IMR-90 (cell line): ENCODE measurements at regions not wholly inside any gene's neighbourhood (a gene's known extent, or its start where the extent isn't known, plus 50 kb on each side); places are given as distances from the start of the nearest gene placed in this dataset.

Experiments
- ATAC-seq: fragments of 200-7000 bp; cut with Tn5 transposase; 2 replicates; pipeline ENCODE4 v1.9.1; 2020; ENCODE audit warnings: low read depth, mild to moderate bottlenecking, moderate library complexity
- BruUV-seq: library from RNA; stranded (reverse); fragments of 400-500 nt; replicated peaks from 2 replicates; lab custom pipeline; 2021; lab: Mats Ljungman, UMichigan
- CTCF ChIA-PET: fragments of 300-600 bp; formaldehyde crosslinking; extraction: SDS; loops from one replicate; lab custom pipeline; 2021; ENCODE audit warnings: antibody characterized with exemption; lab: Yijun Ruan, JAX
- POLR2A ChIA-PET: fragments of 300-600 bp; sonication (Branson Sonifier 250); formaldehyde crosslinking; loops from one replicate; lab custom pipeline; 2022; ENCODE audit warnings: antibody characterized with exemption; ENCODE audit not compliant: unreplicated experiment; lab: Charles Lee
- DNase-seq: peaks from one replicate; pipeline ENCODE4 v3.0.0; 2013
- H2AFZ ChIP-seq: replicated peaks from 2 replicates; pipeline ENCODE3; 2013; ENCODE audit warnings: low read length, mild to moderate bottlenecking; ENCODE audit not compliant: poor library complexity
- H2AK5ac ChIP-seq: 2 replicates; pipeline ENCODE4 v1.6.1; 2013; ENCODE audit warnings: low read depth, low read length, inconsistent platforms
- H2AK9ac ChIP-seq: replicated peaks from 2 replicates; pipeline ENCODE3; 2013; ENCODE audit warnings: mild to moderate bottlenecking, low read depth, low read length, moderate library complexity; ENCODE audit not compliant: poor library complexity
- H2BK120ac ChIP-seq: 2 replicates; pipeline ENCODE4 v1.6.1; 2013; ENCODE audit warnings: low read depth, low read length, inconsistent platforms
- H2BK15ac ChIP-seq: 3 replicates; pipeline ENCODE4 v1.6.1; 2013; ENCODE audit warnings: low read depth, low read length, inconsistent platforms
- H2BK20ac ChIP-seq: 2 replicates; pipeline ENCODE4 v1.6.1; 2013; ENCODE audit warnings: low read depth, mild to moderate bottlenecking, inconsistent platforms, low read length, moderate library complexity
- H2BK5ac ChIP-seq: 2 replicates; pipeline ENCODE4 v1.6.1; 2013; ENCODE audit warnings: mild to moderate bottlenecking, low read depth, low read length, inconsistent platforms; ENCODE audit not compliant: poor library complexity, severe bottlenecking
- H3K14ac ChIP-seq: replicated peaks from 2 replicates; pipeline ENCODE4 v1.6.1; 2013; ENCODE audit warnings: low read depth, low read length, inconsistent platforms
- H3K18ac ChIP-seq: 2 replicates; pipeline ENCODE4 v1.6.1; 2013; ENCODE audit warnings: low read depth, low read length, control low read depth
- H3K23ac ChIP-seq: 2 replicates; pipeline ENCODE4 v1.6.1; 2013; ENCODE audit warnings: low read depth, low read length, inconsistent platforms
- H3K27ac ChIP-seq: 2 replicates; pipeline ENCODE4 v1.5.1; 2013; ENCODE audit warnings: mild to moderate bottlenecking, control low read depth, low read length; ENCODE audit not compliant: insufficient read depth
- H3K27me3 ChIP-seq: 2 replicates; pipeline ENCODE4 v1.6.1; 2013; ENCODE audit warnings: low read length; ENCODE audit not compliant: control insufficient read depth, insufficient read depth
- H3K36me3 ChIP-seq: 2 replicates; pipeline ENCODE4 v1.6.1; 2013; ENCODE audit warnings: low read length, mixed read lengths; ENCODE audit not compliant: control insufficient read depth, insufficient read depth
- H3K4ac ChIP-seq: 2 replicates; pipeline ENCODE4 v1.6.1; 2013; ENCODE audit warnings: low read depth, low read length, inconsistent platforms
- H3K4me1 ChIP-seq: 2 replicates; pipeline ENCODE4 v1.6.1; 2013; ENCODE audit warnings: low read length, mixed read lengths; ENCODE audit not compliant: control insufficient read depth, insufficient read depth
- H3K4me2 ChIP-seq: 2 replicates; pipeline ENCODE4 v1.6.1; 2013; ENCODE audit warnings: low read depth, mild to moderate bottlenecking, control low read depth, low read length, moderate library complexity
- H3K4me3 ChIP-seq: 2 replicates; pipeline ENCODE4 v1.5.1; 2013; ENCODE audit warnings: low read depth, mild to moderate bottlenecking, control low read depth, low read length, moderate library complexity; ENCODE audit not compliant: insufficient read depth
- H3K56ac ChIP-seq: 2 replicates; pipeline ENCODE4 v1.6.1; 2013; ENCODE audit warnings: low read length, inconsistent platforms; ENCODE audit not compliant: insufficient read depth; ENCODE audit errors: extremely low read depth
- H3K79me1 ChIP-seq, 2 experiments: 2 replicates each; pipeline ENCODE4 v1.6.1; 2013; ENCODE audit warnings: low read length in 2 of 2, inconsistent platforms in 1 of 2, low read depth in 1 of 2
- H3K9ac ChIP-seq: 2 replicates; pipeline ENCODE4 v1.6.1; 2013; ENCODE audit warnings: low read depth, low read length, control low read depth
- H3K9me1 ChIP-seq: 2 replicates; pipeline ENCODE4 v1.6.1; 2013; ENCODE audit warnings: low read length, inconsistent platforms; ENCODE audit not compliant: insufficient read depth
- H3K9me3 ChIP-seq: 2 replicates; pipeline ENCODE4 v1.6.1; 2013; ENCODE audit warnings: low read length; ENCODE audit not compliant: control insufficient read depth, insufficient read depth
- H4K20me1 ChIP-seq: 2 replicates; pipeline ENCODE4 v1.6.1; 2013; ENCODE audit warnings: low read length, inconsistent platforms; ENCODE audit not compliant: insufficient read depth
- H4K5ac ChIP-seq: 2 replicates; pipeline ENCODE4 v1.6.1; 2013; ENCODE audit warnings: mild to moderate bottlenecking, low read depth, low read length, control low read depth
- H4K8ac ChIP-seq, 2 experiments: 2 replicates each; pipeline ENCODE4 v1.6.1; 2013; ENCODE audit warnings: low read depth in 2 of 2, low read length in 2 of 2, control low read depth in 1 of 2, inconsistent platforms in 1 of 2
- H4K91ac ChIP-seq: 2 replicates; pipeline ENCODE4 v1.6.1; 2013; ENCODE audit warnings: low read depth, low read length, inconsistent platforms; ENCODE audit not compliant: insufficient read depth
- RAD21 ChIP-seq: IDR thresholded peaks from 2 replicates; pipeline ENCODE4 v1.6.1; 2012; ENCODE audit warnings: low read length, improper control_type of control experiment
- WGBS, 2 experiments: methylation state at CpG; one replicate each; pipeline versions ENCODE4 v1.1.5 to v1.1.7; 2013; ENCODE audit warnings: missing lambda C conversion rate in 2 of 2; ENCODE audit not compliant: insufficient read length in 1 of 2; ENCODE audit errors: extremely low coverage in 2 of 2; 5-methylcytosine and 5-hydroxymethylcytosine counted together
- dilution Hi-C: fragments of 300-500 bp; cut with HindIII; formaldehyde crosslinking; loops from one replicate; pipeline ENCODE4 v1.14.3; 2018; ENCODE audit warnings: low sequenced_read_pairs; ENCODE audit not compliant: unreplicated experiment
- in situ Hi-C: fragments of 300-500 bp; cut with MboI; formaldehyde crosslinking; loops from 3 replicates; pipeline ENCODE4 v1.14.3; 2019; ENCODE audit warnings: low sequenced_read_pairs, inconsistent platforms, mixed read lengths
- intact Hi-C: fragments of 100-400 bp; cut with micrococcal nuclease; formaldehyde crosslinking; loops from 2 replicates; pipeline ENCODE4 v1.10.0; 2022

- Histone ChIP-seq H3K4ac (no peak overlapping the region), H2BK120ac (no peak overlapping the region), H3K27ac (no peak overlapping the region), H3K79me1 (no peaks in the 10 kb centered on the region), H3K56ac (no peak overlapping the region), H3K4me1 (no peaks in the 10 kb centered on the region), H3K36me3 (no peaks in the 10 kb centered on the region), H3K9me3 (no peaks in the 10 kb centered on the region), H2BK15ac (no peak overlapping the region), H4K20me1 (no peaks in the 10 kb centered on the region), H4K5ac (no peak overlapping the region), H3K27me3 (peaks cover 26% of the 10 kb centered on the region), H3K9me1 (no peaks in the 10 kb centered on the region), H3K9ac (no peak overlapping the region), H3K18ac (no peak overlapping the region), H3K4me3 (no peak overlapping the region), H4K91ac (no peak overlapping the region), H2AK9ac (no peak overlapping the region), H2AK5ac (no peak overlapping the region), H3K4me2 (no peak overlapping the region), H4K8ac (no peak overlapping the region), H2BK5ac (no peak overlapping the region), H3K14ac (no peak overlapping the region), H3K23ac (no peak overlapping the region), H2BK20ac (no peak overlapping the region), H2AFZ (no peak overlapping the region)
- ATAC-seq = no peak
- ChIA-PET POLR2A (no interaction called here), CTCF (no interaction called here)
- intact Hi-C loops = no loop called here
- dilution Hi-C loops = no loop called here
- in situ Hi-C loops = no loop called here
- no peak for DNase-seq
- no TSS peak for BruUV-seq
- WGBS, 2 experiments = 83% methylated on average over 2 of the region's 7 CpGs; no CpG with 5 or more reads in 1 of the 2 experiments
- no peak for TF ChIP-seq RAD21
Measured at GRCh38 chr2:126979039-126980003, 80.6 kb downstream of the TEX51 start.
